ENCODE measurements at regions not wholly inside any gene's neighbourhood (a gene's known extent, or its start where the extent isn't known, plus 50 kb on each side); places are given as distances from the start of the nearest gene placed in this dataset.

- no peak for DNase-seq
Observed at GRCh38 chr18:6465281-6465680, 50.6 kb upstream of the L3MBTL4 start.

GRCh38 chr18:6476190-6476589 is 61.5 kb upstream of the L3MBTL4 start:
- no peak for DNase-seq

- DNase-seq, result no peak
Observed at GRCh38 chr18:6476880-6477279, 62.2 kb upstream of the L3MBTL4 start.

GRCh38 chr18:6478121-6478520 is 63.4 kb upstream of the L3MBTL4 start:
- no peak for DNase-seq

- no peak for DNase-seq
Observed at GRCh38 chr18:6479699-6480098, 65.0 kb upstream of the L3MBTL4 start.

GRCh38 chr18:6482198-6482977 is 67.7 kb upstream of the L3MBTL4 start:
- no peak for DNase-seq

GRCh38 chr18:6484659-6485058 is 69.9 kb upstream of the L3MBTL4 start:
- DNase-seq, result no peak

- no peak for DNase-seq
Observed at GRCh38 chr18:6486313-6486712, 71.6 kb upstream of the L3MBTL4 start.

GRCh38 chr18:6486764-6487426 is 72.2 kb upstream of the L3MBTL4 start:
- DNase-seq, result no peak

GRCh38 chr18:6487968-6488367 is 73.3 kb upstream of the L3MBTL4 start:
- no peak for DNase-seq

GRCh38 chr18:6488956-6489355 is 74.2 kb upstream of the L3MBTL4 start:
- DNase-seq, result no peak

GRCh38 chr18:6489977-6490376 is 75.3 kb upstream of the L3MBTL4 start:
- no peak for DNase-seq

- DNase-seq, result no peak
Observed at GRCh38 chr18:6493194-6493593, 78.5 kb upstream of the L3MBTL4 start.

- DNase-seq, result no peak
Observed at GRCh38 chr18:6495536-6495935, 80.8 kb upstream of the L3MBTL4 start.

GRCh38 chr18:6497543-6497942 is 82.8 kb upstream of the L3MBTL4 start:
- no peak for DNase-seq

- no peak for DNase-seq
Observed at GRCh38 chr18:6498289-6498856, 83.7 kb upstream of the L3MBTL4 start.

- DNase-seq, result no peak
Observed at GRCh38 chr18:6504605-6505497, 90.1 kb upstream of the L3MBTL4 start.

- DNase-seq, result no peak
Observed at GRCh38 chr18:6505498-6505875, 90.8 kb upstream of the L3MBTL4 start.

GRCh38 chr18:6509417-6509816 is 94.7 kb upstream of the L3MBTL4 start:
- no peak for DNase-seq

- no peak for DNase-seq
Observed at GRCh38 chr18:6509832-6510231, 95.1 kb upstream of the L3MBTL4 start.

- DNase-seq, result no peak
Observed at GRCh38 chr18:6520901-6521300, 106.2 kb upstream of the L3MBTL4 start.

- DNase-seq, result peak; percentile 28
Observed at GRCh38 chr18:6521803-6522418, 107.2 kb upstream of the L3MBTL4 start.

GRCh38 chr18:6525604-6526003 is 110.9 kb upstream of the L3MBTL4 start:
- DNase-seq, result no peak
